ENCODE measurements at regions not wholly inside any gene's neighbourhood (a gene's known extent, or its start where the extent isn't known, plus 50 kb on each side); places are given as distances from the start of the nearest gene placed in this dataset.

DNA sequence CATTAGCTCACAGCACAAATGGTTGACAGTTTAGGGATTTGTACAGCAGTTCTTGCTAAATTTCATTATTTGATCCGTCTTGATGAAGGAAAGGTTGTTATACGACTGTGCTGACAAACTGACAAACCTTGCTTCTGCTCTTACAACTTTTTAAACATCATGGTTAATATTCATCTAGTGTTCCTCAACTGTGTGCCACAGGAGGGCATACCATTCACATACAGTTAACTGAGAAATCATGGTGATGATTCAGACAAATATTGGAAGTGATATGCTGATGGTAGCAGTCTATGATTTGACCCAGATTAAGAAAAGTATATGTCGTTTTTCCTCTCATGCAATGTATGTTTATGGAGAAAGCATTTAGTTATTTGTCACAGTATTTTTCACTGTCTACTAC, 129.8 kb upstream of the FSIP2 start:
- dilution Hi-C loops (cut with HindIII; ENCODE audit: low sequenced_read_pairs, unreplicated experiment): no loop called here
- no peak for DNase-seq

More for the DNA sequence above, 129.8 kb upstream of the FSIP2 start:
- Histone ChIP-seq H4K5ac (ENCODE audit: low read depth, low read length) (no peak overlapping the region), H3K14ac (replicated peaks; ENCODE audit: low read depth, low read length) (no peak overlapping the region), H3K56ac (ENCODE audit: extremely low read depth, insufficient read depth, low read length) (no peak overlapping the region), H4K20me1 (ENCODE audit: insufficient read depth, low read length) (no peaks in the 10 kb centered on the region), H3K9me3 (ENCODE audit: control insufficient read depth, insufficient read depth, low read length) (peaks cover 4% of the 10 kb centered on the region), H2AK5ac (ENCODE audit: low read depth, low read length) (no peak overlapping the region), H2BK120ac (ENCODE audit: low read depth, low read length) (no peak overlapping the region), H3K23ac (ENCODE audit: low read depth, low read length) (no peak overlapping the region), H3K4me2 (ENCODE audit: low read depth, low read length) (no peak overlapping the region), H3K27me3 (ENCODE audit: control insufficient read depth, insufficient read depth, low read length) (no peaks in the 10 kb centered on the region), H3K27ac (ENCODE audit: insufficient read depth, low read length) (no peak overlapping the region), H3K9ac (ENCODE audit: low read depth, low read length) (no peak overlapping the region), H2BK15ac (ENCODE audit: low read depth, low read length) (no peak overlapping the region), H2BK20ac (ENCODE audit: low read depth, low read length) (no peak overlapping the region), H3K4me3 (ENCODE audit: insufficient read depth, low read depth, low read length) (no peak overlapping the region), H2AK9ac (replicated peaks; ENCODE audit: low read depth, low read length, poor library complexity) (no peak overlapping the region), H3K9me1 (ENCODE audit: insufficient read depth, low read length) (no peaks in the 10 kb centered on the region), H3K18ac (ENCODE audit: low read depth, low read length) (no peak overlapping the region), H2BK5ac (ENCODE audit: low read depth, low read length, poor library complexity, severe bottlenecking) (no peak overlapping the region), H3K36me3 (ENCODE audit: control insufficient read depth, insufficient read depth, low read length) (no peaks in the 10 kb centered on the region), H3K4ac (ENCODE audit: low read depth, low read length) (no peak overlapping the region), H4K91ac (ENCODE audit: insufficient read depth, low read depth, low read length) (no peak overlapping the region), H4K8ac (ENCODE audit: low read depth in 2 of 2, low read length in 2 of 2) (no peak overlapping the region), H3K4me1 (ENCODE audit: control insufficient read depth, insufficient read depth, low read length) (no peaks in the 10 kb centered on the region), H2AFZ (replicated peaks; ENCODE audit: low read length, poor library complexity) (no peak overlapping the region), H3K79me1 (ENCODE audit: low read depth in 1 of 2, low read length in 2 of 2) (no peaks in the 10 kb centered on the region)
- ChIA-PET POLR2A (ENCODE audit: unreplicated experiment) (no interaction called here), CTCF (no interaction called here)
- no peak for ATAC-seq (ENCODE audit: low read depth)
- no TSS peak for BruUV-seq (replicated peaks)
- no CpG with 5 or more reads among the region's 3 CpGs for WGBS, 2 experiments (ENCODE audit: extremely low coverage in 2 of 2, insufficient read length in 1 of 2)
- intact Hi-C loops (cut with micrococcal nuclease) (no loop called here), in situ Hi-C loops (cut with MboI; ENCODE audit: low sequenced_read_pairs) (no loop called here)
- TF ChIP-seq, protein P1, sequence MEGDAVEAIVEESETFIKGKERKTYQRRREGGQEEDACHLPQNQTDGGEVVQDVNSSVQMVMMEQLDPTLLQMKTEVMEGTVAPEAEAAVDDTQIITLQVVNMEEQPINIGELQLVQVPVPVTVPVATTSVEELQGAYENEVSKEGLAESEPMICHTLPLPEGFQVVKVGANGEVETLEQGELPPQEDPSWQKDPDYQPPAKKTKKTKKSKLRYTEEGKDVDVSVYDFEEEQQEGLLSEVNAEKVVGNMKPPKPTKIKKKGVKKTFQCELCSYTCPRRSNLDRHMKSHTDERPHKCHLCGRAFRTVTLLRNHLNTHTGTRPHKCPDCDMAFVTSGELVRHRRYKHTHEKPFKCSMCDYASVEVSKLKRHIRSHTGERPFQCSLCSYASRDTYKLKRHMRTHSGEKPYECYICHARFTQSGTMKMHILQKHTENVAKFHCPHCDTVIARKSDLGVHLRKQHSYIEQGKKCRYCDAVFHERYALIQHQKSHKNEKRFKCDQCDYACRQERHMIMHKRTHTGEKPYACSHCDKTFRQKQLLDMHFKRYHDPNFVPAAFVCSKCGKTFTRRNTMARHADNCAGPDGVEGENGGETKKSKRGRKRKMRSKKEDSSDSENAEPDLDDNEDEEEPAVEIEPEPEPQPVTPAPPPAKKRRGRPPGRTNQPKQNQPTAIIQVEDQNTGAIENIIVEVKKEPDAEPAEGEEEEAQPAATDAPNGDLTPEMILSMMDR (conservative IDR thresholded peaks at IDR 0.05; ENCODE audit: low read depth, low read length): 0 out of 2 replicates have a peak, but pooled peaks have one; percentile 3
- no peak for TF ChIP-seq MAZ (IDR thresholded peaks at IDR 0.05; ENCODE audit: borderline replicate concordance, low read depth, low read length)

All from IMR-90 (cell line).